BE2C (cell line): ENCODE measurements at regions not wholly inside any gene's neighbourhood (a gene's known extent, or its start where the extent isn't known, plus 50 kb on each side); places are given as distances from the start of the nearest gene placed in this dataset.

Experiments used
- DNase-seq: peaks from one replicate; pipeline ENCODE4 v3.0.0-alpha.2; 2020
- H3K27me3 ChIP-seq: fragments of 250-450 bp; sonication (Bioruptor Pico); 2 replicates; pipeline ENCODE4 v1.5.1; 2020; ENCODE audit warnings: mild to moderate bottlenecking
- H3K36me3 ChIP-seq: fragments of 250-450 bp; sonication (Bioruptor Pico); 2 replicates; pipeline ENCODE4 v1.5.1; 2020; ENCODE audit warnings: mild to moderate bottlenecking
- H3K4me1 ChIP-seq: fragments of 250-450 bp; sonication (Bioruptor Pico); 2 replicates; pipeline ENCODE4 v1.5.1; 2020
- H3K4me3 ChIP-seq: 2 replicates; pipeline ENCODE4 v1.5.1; 2011; ENCODE audit warnings: low read depth, low read length
- H3K9me3 ChIP-seq: fragments of 250-450 bp; sonication (Bioruptor Pico); 2 replicates; pipeline ENCODE4 v1.5.1; 2020
- TF ChIP-seq, protein P1 (sequence below): IDR thresholded peaks from 2 replicates; pipeline ENCODE4 v1.5.1; 2012; ENCODE audit warnings: mild to moderate bottlenecking, low read depth, low read length

DNA sequence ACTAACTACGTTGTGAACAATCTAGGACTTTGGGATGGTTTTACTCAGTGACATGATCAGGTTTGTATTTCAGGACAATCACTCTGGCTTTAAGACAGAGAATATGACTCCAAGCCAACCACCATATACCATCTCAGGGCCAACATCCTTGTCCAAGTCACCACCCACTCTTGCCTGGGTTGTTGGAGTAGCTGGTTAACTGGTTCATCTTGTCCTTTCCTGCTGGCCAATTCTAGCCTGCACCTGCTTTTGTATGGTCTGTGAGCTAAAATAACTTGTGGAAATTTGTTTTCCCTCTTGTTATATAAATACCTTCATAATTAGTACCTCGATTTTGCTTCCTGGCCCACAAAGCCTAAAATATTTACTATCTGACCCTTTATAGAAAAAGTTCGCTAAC, 306.8 kb upstream of the STT3B start:
- Histone ChIP-seq H3K27me3 (no peaks in the 10 kb centered on the region), H3K4me1 (no peaks in the 10 kb centered on the region), H3K36me3 (no peaks in the 10 kb centered on the region), H3K4me3 (no peak overlapping the region), H3K9me3 (no peaks in the 10 kb centered on the region)
- DNase-seq: no peak
- TF ChIP-seq, protein P1, sequence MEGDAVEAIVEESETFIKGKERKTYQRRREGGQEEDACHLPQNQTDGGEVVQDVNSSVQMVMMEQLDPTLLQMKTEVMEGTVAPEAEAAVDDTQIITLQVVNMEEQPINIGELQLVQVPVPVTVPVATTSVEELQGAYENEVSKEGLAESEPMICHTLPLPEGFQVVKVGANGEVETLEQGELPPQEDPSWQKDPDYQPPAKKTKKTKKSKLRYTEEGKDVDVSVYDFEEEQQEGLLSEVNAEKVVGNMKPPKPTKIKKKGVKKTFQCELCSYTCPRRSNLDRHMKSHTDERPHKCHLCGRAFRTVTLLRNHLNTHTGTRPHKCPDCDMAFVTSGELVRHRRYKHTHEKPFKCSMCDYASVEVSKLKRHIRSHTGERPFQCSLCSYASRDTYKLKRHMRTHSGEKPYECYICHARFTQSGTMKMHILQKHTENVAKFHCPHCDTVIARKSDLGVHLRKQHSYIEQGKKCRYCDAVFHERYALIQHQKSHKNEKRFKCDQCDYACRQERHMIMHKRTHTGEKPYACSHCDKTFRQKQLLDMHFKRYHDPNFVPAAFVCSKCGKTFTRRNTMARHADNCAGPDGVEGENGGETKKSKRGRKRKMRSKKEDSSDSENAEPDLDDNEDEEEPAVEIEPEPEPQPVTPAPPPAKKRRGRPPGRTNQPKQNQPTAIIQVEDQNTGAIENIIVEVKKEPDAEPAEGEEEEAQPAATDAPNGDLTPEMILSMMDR: no peak

GRCh38 chr3:31226346-31226745, 306.4 kb upstream of the STT3B start:
- no peaks in the 10 kb centered on the region for H3K4me1 ChIP-seq
- no peak overlapping the region for H3K4me3 ChIP-seq
- TF ChIP-seq, protein P1: no peak
- no peak for DNase-seq
- no peaks in the 10 kb centered on the region for H3K27me3 ChIP-seq
- no peaks in the 10 kb centered on the region for H3K9me3 ChIP-seq
- H3K36me3 ChIP-seq: no peaks in the 10 kb centered on the region

- Histone ChIP-seq H3K27me3 (no peaks in the 10 kb centered on the region), H3K4me3 (no peak overlapping the region)
- DNase-seq: no peak
Observed at GRCh38 chr3:31227131-31227562, 305.6 kb upstream of the STT3B start.

DNA sequence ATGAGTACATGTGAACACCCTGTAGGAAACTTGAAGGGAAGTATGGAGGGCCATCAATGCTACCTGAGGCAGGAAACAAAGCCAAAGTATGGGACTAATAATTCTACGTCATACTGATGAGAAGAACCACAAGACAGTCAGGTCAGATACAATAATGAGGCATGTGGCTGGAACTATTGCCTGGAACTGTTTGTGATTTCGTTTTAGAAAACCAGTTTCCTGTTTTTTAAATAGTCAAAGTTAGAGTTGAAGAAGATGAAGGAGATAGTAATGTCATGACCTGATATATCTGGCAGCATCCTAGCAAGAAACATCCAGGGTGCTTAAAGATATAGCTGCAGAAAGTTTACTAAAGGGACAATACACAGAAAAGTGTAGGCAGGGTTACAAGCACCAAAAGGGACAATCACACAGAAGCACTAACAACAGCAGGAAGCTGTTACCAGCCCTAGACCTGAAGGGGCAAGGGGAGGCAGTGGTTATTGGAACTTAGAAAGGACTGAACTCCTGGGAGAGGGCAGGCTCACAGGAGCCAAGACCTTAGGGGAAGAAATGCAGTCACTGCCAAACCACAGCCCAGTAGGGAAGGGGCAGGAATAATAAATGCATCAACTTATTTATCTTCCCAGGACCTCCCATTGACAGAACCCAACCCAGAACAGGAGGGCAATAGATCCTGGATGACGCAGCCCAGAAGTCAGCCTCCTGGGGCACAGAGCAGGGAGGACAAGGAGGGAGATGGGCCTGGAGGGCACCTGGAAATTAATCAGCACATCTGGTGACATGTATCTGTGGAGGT, 302.1 kb upstream of the STT3B start:
- H3K36me3 ChIP-seq: no peaks in the 10 kb centered on the region
- H3K4me3 ChIP-seq: no peak overlapping the region
- H3K27me3 ChIP-seq: no peaks in the 10 kb centered on the region
- DNase-seq: no peak
- no peaks in the 10 kb centered on the region for H3K4me1 ChIP-seq
- no peaks in the 10 kb centered on the region for H3K9me3 ChIP-seq
- TF ChIP-seq, protein P1: no peak

More at GRCh38 chr3:31227131-31227562, 305.6 kb upstream of the STT3B start:
- H3K36me3 ChIP-seq: no peaks in the 10 kb centered on the region
- no peaks in the 10 kb centered on the region for H3K4me1 ChIP-seq
- no peaks in the 10 kb centered on the region for H3K9me3 ChIP-seq
- TF ChIP-seq, protein P1: no peak

DNA sequence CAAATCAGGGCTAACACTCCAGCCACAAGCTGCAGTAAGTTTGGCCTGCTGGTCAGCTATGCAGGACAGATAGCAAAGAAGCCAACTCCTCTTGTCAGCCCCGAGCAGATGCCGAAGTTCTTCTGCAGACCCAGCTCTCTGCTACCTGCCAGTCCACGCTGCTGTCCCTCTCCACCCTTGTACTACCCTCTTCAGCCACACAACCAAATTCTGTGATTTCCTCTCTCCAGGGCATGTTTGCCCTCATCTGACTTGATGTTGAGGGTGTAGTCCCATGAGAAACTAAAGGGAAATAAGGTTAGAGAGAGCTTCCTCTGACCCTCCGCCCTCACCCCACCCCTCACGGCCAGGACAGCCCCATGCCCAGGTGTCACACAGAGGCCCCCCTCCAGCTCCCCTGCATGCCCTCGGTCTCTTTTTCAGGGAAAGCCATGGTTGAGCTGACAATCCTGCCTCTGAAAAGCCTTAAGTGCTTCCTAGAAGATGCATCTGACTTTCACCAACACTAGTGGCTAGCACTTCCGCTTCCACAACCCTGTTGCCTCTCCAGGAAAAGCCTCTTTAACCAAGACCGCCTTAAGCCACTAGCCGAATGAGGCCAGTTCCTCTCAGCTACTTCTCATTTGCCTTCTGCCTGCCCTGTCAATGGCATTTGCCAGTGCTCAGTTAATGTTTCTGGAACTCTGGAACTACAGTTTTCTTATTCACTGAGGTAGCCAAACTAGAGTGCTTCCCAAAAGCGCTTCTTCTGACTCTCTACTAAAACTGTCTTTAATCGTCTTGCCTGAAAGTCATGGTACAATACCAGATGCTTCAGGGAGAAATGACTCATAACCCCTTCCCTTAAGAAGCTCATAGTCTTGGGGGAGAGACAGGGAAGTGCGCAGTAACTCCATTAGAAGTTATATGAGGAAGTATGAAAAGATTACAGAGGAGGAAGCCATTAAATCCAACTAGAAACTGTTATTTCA, 300.4 kb upstream of the STT3B start:
- no peaks in the 10 kb centered on the region for H3K27me3 ChIP-seq
- H3K4me3 ChIP-seq: no peak overlapping the region
- no peaks in the 10 kb centered on the region for H3K4me1 ChIP-seq
- no peaks in the 10 kb centered on the region for H3K9me3 ChIP-seq
- no peak for DNase-seq
- TF ChIP-seq, protein P1: no peak
- no peaks in the 10 kb centered on the region for H3K36me3 ChIP-seq

GRCh38 chr3:31234145-31234544, 298.6 kb upstream of the STT3B start:
- Histone ChIP-seq H3K4me1 (no peaks in the 10 kb centered on the region), H3K4me3 (no peak overlapping the region), H3K36me3 (no peaks in the 10 kb centered on the region), H3K9me3 (no peaks in the 10 kb centered on the region), H3K27me3 (no peaks in the 10 kb centered on the region)
- no peak for DNase-seq
- TF ChIP-seq, protein P1: no peak
